ENCODE measurements at regions not wholly inside any gene's neighbourhood (a gene's known extent, or its start where the extent isn't known, plus 50 kb on each side); places are given as distances from the start of the nearest gene placed in this dataset.

- TF ChIP-seq CTCF (IDR thresholded peaks at IDR 0.05) (no peak), POLR2A (IDR thresholded peaks at IDR 0.05) (no peak)
Observed at GRCh38 chr10:44015702-44016500, 367.2 kb upstream of the ZNF32 start.
